Trophoblast cell (in vitro differentiated cells and primary cell): ENCODE measurements at regions not wholly inside any gene's neighbourhood (a gene's known extent, or its start where the extent isn't known, plus 50 kb on each side); places are given as distances from the start of the nearest gene placed in this dataset.
A peak's percentile ranks its signal among the peaks of the same experiment; 100 is the strongest.

Source experiments
- DNase-seq, 2 donors: peaks; one replicate each; pipeline ENCODE4 v3.0.0-alpha.2; 2016
- H2AFZ ChIP-seq: 2 replicates; pipeline ENCODE4 v1.6.1; 2013; ENCODE audit warnings: low read length, moderate library complexity, mild to moderate bottlenecking; ENCODE audit not compliant: insufficient read depth, poor library complexity
- H2AK5ac ChIP-seq: 2 replicates; pipeline ENCODE4 v1.6.1; 2013; ENCODE audit warnings: mild to moderate bottlenecking, low read length
- H2BK120ac ChIP-seq: 2 replicates; pipeline ENCODE4 v1.6.1; 2013; ENCODE audit warnings: low read length, mild to moderate bottlenecking, moderate library complexity; ENCODE audit not compliant: insufficient read depth, poor library complexity
- H2BK12ac ChIP-seq: 2 replicates; pipeline ENCODE4 v1.6.1; 2013; ENCODE audit warnings: mild to moderate bottlenecking, low read length, moderate library complexity
- H2BK5ac ChIP-seq: 2 replicates; pipeline ENCODE4 v1.6.1; 2013; ENCODE audit warnings: low read length, low read depth, moderate library complexity, mild to moderate bottlenecking; ENCODE audit not compliant: poor library complexity
- H3K14ac ChIP-seq: 2 replicates; pipeline ENCODE4 v1.6.1; 2013; ENCODE audit warnings: mild to moderate bottlenecking, low read length
- H3K18ac ChIP-seq: 2 replicates; pipeline ENCODE4 v1.6.1; 2013; ENCODE audit warnings: mild to moderate bottlenecking, low read length
- H3K23ac ChIP-seq: 2 replicates; pipeline ENCODE4 v1.6.1; 2013; ENCODE audit warnings: low read length
- H3K27ac ChIP-seq: 2 replicates; pipeline ENCODE4 v1.5.1; 2013; ENCODE audit warnings: low read depth, mild to moderate bottlenecking, inconsistent platforms, low read length, moderate library complexity
- H3K27me3 ChIP-seq: 2 replicates; pipeline ENCODE4 v1.6.1; 2013; ENCODE audit warnings: inconsistent platforms, mild to moderate bottlenecking, low read length, moderate library complexity; ENCODE audit not compliant: insufficient read depth
- H3K36me3 ChIP-seq, 2 experiments: 1 replicate in 1 of 2; 2 replicates in 1 of 2; pipeline ENCODE4 v1.6.1; 2013; ENCODE audit warnings: low read length in 2 of 2, mild to moderate bottlenecking in 2 of 2, moderate library complexity in 1 of 2; ENCODE audit not compliant: insufficient read depth in 2 of 2, control insufficient read depth in 1 of 2
- H3K4ac ChIP-seq: 2 replicates; pipeline ENCODE4 v1.6.1; 2013; ENCODE audit warnings: low read depth, mild to moderate bottlenecking, low read length, moderate library complexity
- H3K4me1 ChIP-seq, 2 experiments: 1 replicate in 1 of 2; 2 replicates in 1 of 2; pipeline ENCODE4 v1.6.1; 2013; ENCODE audit warnings: low read length in 2 of 2, mild to moderate bottlenecking in 2 of 2, moderate library complexity in 1 of 2; ENCODE audit not compliant: insufficient read depth in 2 of 2, control insufficient read depth in 1 of 2
- H3K4me2 ChIP-seq: 2 replicates; pipeline ENCODE4 v1.6.1; 2013; ENCODE audit warnings: inconsistent platforms, mild to moderate bottlenecking, low read length, moderate library complexity
- H3K4me3 ChIP-seq: 2 replicates; pipeline ENCODE4 v1.5.1; 2013; ENCODE audit warnings: mild to moderate bottlenecking, low read depth, low read length, inconsistent platforms
- H3K79me1 ChIP-seq: one replicate; pipeline ENCODE4 v1.6.1; 2013; ENCODE audit warnings: low read length
- H3K79me2 ChIP-seq: 2 replicates; pipeline ENCODE4 v1.6.1; 2013; ENCODE audit warnings: low read length, mild to moderate bottlenecking; ENCODE audit not compliant: control insufficient read depth, insufficient read depth, poor library complexity
- H3K9ac ChIP-seq: 2 replicates; pipeline ENCODE4 v1.6.1; 2013; ENCODE audit warnings: mild to moderate bottlenecking, low read length
- H3K9me3 ChIP-seq: 2 replicates; pipeline ENCODE4 v1.6.1; 2013; ENCODE audit warnings: low read depth, mild to moderate bottlenecking, control low read depth, inconsistent platforms, low read length; ENCODE audit not compliant: insufficient read depth
- H4K12ac ChIP-seq: 2 replicates; pipeline ENCODE4 v1.6.1; 2013; ENCODE audit warnings: low read depth, mild to moderate bottlenecking, low read length, moderate library complexity
- H4K8ac ChIP-seq: 2 replicates; pipeline ENCODE4 v1.6.1; 2013; ENCODE audit warnings: low read depth, mild to moderate bottlenecking, low read length, moderate library complexity
- H4K91ac ChIP-seq: one replicate; pipeline ENCODE4 v1.6.1; 2013; ENCODE audit warnings: low read depth, mild to moderate bottlenecking, low read length, moderate library complexity
- WGBS: extraction: QIAGEN DNeasy Blood & Tissue Kit; methylation state at CpG from one replicate; pipeline ENCODE4 v1.1.7; 2013; ENCODE audit warnings: missing lambda C conversion rate; ENCODE audit not compliant: insufficient read length, insufficient coverage; ENCODE audit errors: extremely low coverage; 5-methylcytosine and 5-hydroxymethylcytosine counted together

GRCh38 chr18:40868110-40868858, 1086.8 kb upstream of the PIK3C3 start:
- no peak overlapping the region for H4K8ac ChIP-seq
- H3K27me3 ChIP-seq, result no peaks in the 10 kb centered on the region
- peak overlapping the region; percentile 51 for H2BK120ac ChIP-seq
- H3K79me1 ChIP-seq, result peaks cover 5% of the 10 kb centered on the region
- no CpG with 5 or more reads among the region's 4 CpGs for WGBS
- H3K79me2 ChIP-seq, result no peaks in the 10 kb centered on the region
- H3K36me3 ChIP-seq, result no peaks in the 10 kb centered on the region
- peaks cover 0 to 4% of the 10 kb centered on the region in 2 experiments for H3K4me1 ChIP-seq
- no peak overlapping the region for H3K4me3 ChIP-seq
- peak; percentile 79 to 86 for DNase-seq
- no peak overlapping the region for H2AFZ ChIP-seq
- no peak overlapping the region for H3K4me2 ChIP-seq
- no peak overlapping the region for H3K23ac ChIP-seq
- no peak overlapping the region for H3K14ac ChIP-seq
- no peak overlapping the region for H2BK12ac ChIP-seq
- H4K12ac ChIP-seq, result no peak overlapping the region
- no peak overlapping the region for H3K4ac ChIP-seq
- H2AK5ac ChIP-seq, result no peak overlapping the region
- H3K27ac ChIP-seq, result peak overlapping the region; percentile 17
- no peak overlapping the region for H4K91ac ChIP-seq
- H3K9ac ChIP-seq, result no peak overlapping the region
- no peak overlapping the region for H3K18ac ChIP-seq
- H2BK5ac ChIP-seq, result no peak overlapping the region
- H3K9me3 ChIP-seq, result peaks cover 2% of the 10 kb centered on the region

GRCh38 chr18:40867459-40867858, 1087.6 kb upstream of the PIK3C3 start:
- no peak overlapping the region for H2AFZ ChIP-seq
- no peak overlapping the region for H4K91ac ChIP-seq
- no peak overlapping the region for H3K4ac ChIP-seq
- no peak overlapping the region for H2BK12ac ChIP-seq
- no peak overlapping the region for H2BK120ac ChIP-seq
- H4K12ac ChIP-seq, result no peak overlapping the region
- H3K14ac ChIP-seq, result no peak overlapping the region
- H3K79me2 ChIP-seq, result no peaks in the 10 kb centered on the region
- no peak overlapping the region for H2AK5ac ChIP-seq
- peaks cover 0 to 4% of the 10 kb centered on the region in 2 experiments for H3K4me1 ChIP-seq
- H3K27ac ChIP-seq, result peak overlapping the region; percentile 39
- no peak overlapping the region for H3K18ac ChIP-seq
- H3K4me2 ChIP-seq, result no peak overlapping the region
- H3K4me3 ChIP-seq, result no peak overlapping the region
- no peaks in the 10 kb centered on the region for H3K36me3 ChIP-seq
- H3K79me1 ChIP-seq, result peaks cover 5% of the 10 kb centered on the region
- DNase-seq, result peak; percentile 7 to 68
- no peak overlapping the region for H3K9ac ChIP-seq
- H4K8ac ChIP-seq, result no peak overlapping the region
- no peak overlapping the region for H3K23ac ChIP-seq
- no CpG with 5 or more reads among the region's 2 CpGs for WGBS
- H2BK5ac ChIP-seq, result no peak overlapping the region
- H3K27me3 ChIP-seq, result no peaks in the 10 kb centered on the region
- peaks cover 2% of the 10 kb centered on the region for H3K9me3 ChIP-seq

- Histone ChIP-seq H4K8ac (no peak overlapping the region), H3K4ac (no peak overlapping the region), H3K14ac (no peak overlapping the region), H3K9me3 (peaks cover 2% of the 10 kb centered on the region), H2BK120ac (no peak overlapping the region), H3K27me3 (no peaks in the 10 kb centered on the region), H4K12ac (no peak overlapping the region), H3K79me1 (peaks cover 5% of the 10 kb centered on the region), H3K36me3 (no peaks in the 10 kb centered on the region), H3K27ac (peak overlapping the region; percentile 39), H2AK5ac (no peak overlapping the region), H2AFZ (no peak overlapping the region), H2BK12ac (no peak overlapping the region), H4K91ac (no peak overlapping the region), H3K18ac (no peak overlapping the region), H3K9ac (no peak overlapping the region), H2BK5ac (no peak overlapping the region), H3K4me3 (no peak overlapping the region), H3K4me1 (peaks cover 0 to 4% of the 10 kb centered on the region in 2 experiments), H3K23ac (no peak overlapping the region), H3K79me2 (no peaks in the 10 kb centered on the region), H3K4me2 (no peak overlapping the region)
- WGBS, result no CpG with 5 or more reads among the region's 3 CpGs
- no peak for DNase-seq
Measured at GRCh38 chr18:40866968-40867367, 1088.1 kb upstream of the PIK3C3 start.

- WGBS, result no CpG with 5 or more reads among the region's 5 CpGs
- DNase-seq, result no peak
- Histone ChIP-seq H2BK12ac (peak overlapping the region; percentile 92), H3K36me3 (no peaks in the 10 kb centered on the region), H4K8ac (peak overlapping the region; percentile 84), H2AFZ (no peak overlapping the region), H2BK5ac (peak overlapping the region; percentile 56), H3K27ac (no peak overlapping the region), H3K4me2 (no peak overlapping the region), H3K4me3 (no peak overlapping the region), H3K4ac (no peak overlapping the region), H3K79me2 (no peaks in the 10 kb centered on the region), H3K4me1 (peaks cover 0 to 4% of the 10 kb centered on the region in 2 experiments), H4K91ac (peak overlapping the region; percentile 43), H3K23ac (no peak overlapping the region), H3K9ac (no peak overlapping the region), H4K12ac (no peak overlapping the region), H3K79me1 (peaks cover 5% of the 10 kb centered on the region), H3K9me3 (peaks cover 2% of the 10 kb centered on the region), H3K27me3 (no peaks in the 10 kb centered on the region), H2AK5ac (no peak overlapping the region), H2BK120ac (no peak overlapping the region), H3K14ac (no peak overlapping the region), H3K18ac (no peak overlapping the region)
Measured at GRCh38 chr18:40866013-40866645, 1088.9 kb upstream of the PIK3C3 start.
